Panc1 (cell line): ENCODE measurements at regions not wholly inside any gene's neighbourhood (a gene's known extent, or its start where the extent isn't known, plus 50 kb on each side); places are given as distances from the start of the nearest gene placed in this dataset.

Experiments
- ATAC-seq: fragments of 200-7000 bp; cut with Tn5 transposase; 2 replicates; pipeline ENCODE4 v1.9.1; 2020; ENCODE audit warnings: mild to moderate bottlenecking, moderate library complexity
- BruUV-seq: library from RNA; stranded (reverse); fragments of 400-500 nt; replicated peaks from 2 replicates; lab custom pipeline; 2021; lab: Mats Ljungman, UMichigan
- CTCF ChIA-PET: fragments of 300-600 bp; sonication (Branson Sonifier 250); formaldehyde crosslinking; loops from one replicate; lab custom pipeline; 2022; ENCODE audit warnings: antibody characterized with exemption; lab: Charles Lee
- POLR2A ChIA-PET: fragments of 300-600 bp; sonication (Branson Sonifier 250); formaldehyde crosslinking; loops from one replicate; lab custom pipeline; 2022; ENCODE audit warnings: antibody characterized with exemption; lab: Charles Lee
- DNase-seq: peaks from one replicate; pipeline ENCODE4 v3.0.0-alpha.2; 2010; ENCODE audit warnings: low read depth, low spot score
- H3K27ac ChIP-seq: 2 replicates; pipeline ENCODE4 v1.5.1; 2011; ENCODE audit warnings: mild to moderate bottlenecking, low read length, inconsistent platforms
- H3K27me3 ChIP-seq: fragments of 200-500 bp; sonication (Bioruptor generic); 2 replicates; pipeline ENCODE4 v1.6.0; 2014; ENCODE audit warnings: low read length, inconsistent platforms; ENCODE audit not compliant: control insufficient read depth, insufficient read depth
- H3K36me3 ChIP-seq: fragments of 200-500 bp; sonication (Bioruptor generic); 2 replicates; pipeline ENCODE4 v1.5.1; 2014; ENCODE audit warnings: inconsistent platforms, mild to moderate bottlenecking, low read length, moderate library complexity; ENCODE audit not compliant: control insufficient read depth, insufficient read depth
- H3K4me1 ChIP-seq: 2 replicates; pipeline ENCODE4 v1.5.1; 2011; ENCODE audit warnings: inconsistent platforms, mild to moderate bottlenecking, low read length, moderate library complexity; ENCODE audit not compliant: control insufficient read depth, insufficient read depth
- H3K4me3 ChIP-seq, 2 experiments: 2 replicates each; pipeline ENCODE4 v1.5.1; 2011 to 2012; ENCODE audit warnings: low read depth in 2 of 2, low read length in 2 of 2, mild to moderate bottlenecking in 2 of 2, inconsistent platforms in 1 of 2, moderate library complexity in 1 of 2
- H3K9me3 ChIP-seq: fragments of 200-500 bp; sonication (Bioruptor generic); 2 replicates; pipeline ENCODE4 v1.5.1; 2014; ENCODE audit warnings: low read depth, mild to moderate bottlenecking, inconsistent platforms, low read length, moderate library complexity; ENCODE audit not compliant: control insufficient read depth, insufficient read depth
- CTCF ChIP-seq: fragments of 450-650 bp; IDR thresholded peaks from 2 replicates; pipeline ENCODE4 v1.5.1; 2017; ENCODE audit warnings: mild to moderate bottlenecking
- POLR2AphosphoS5 ChIP-seq: IDR thresholded peaks from 2 replicates; pipeline ENCODE4 v1.6.1; 2012; ENCODE audit warnings: mild to moderate bottlenecking, low read depth, low read length, moderate library complexity
- SIN3A ChIP-seq: IDR thresholded peaks from 2 replicates; pipeline ENCODE4 v1.6.1; 2012; ENCODE audit warnings: low read depth, mild to moderate bottlenecking, low read length, moderate library complexity, borderline replicate concordance; ENCODE audit not compliant: insufficient read depth
- TCF7L2 ChIP-seq: IDR thresholded peaks from 2 replicates; pipeline ENCODE4 v1.6.1; 2011; ENCODE audit warnings: mild to moderate bottlenecking, low read depth, low read length, inconsistent platforms
- in situ Hi-C: cut with HindIII; loops from 2 replicates; pipeline ENCODE4 v1.10.0; 2016; ENCODE audit warnings: low sequenced_read_pairs, low pct_unique_long_range_greater_than_20kb
- intact Hi-C: fragments of 100-400 bp; cut with micrococcal nuclease; formaldehyde crosslinking; loops from one replicate; pipeline ENCODE4 v1.10.0; 2022; ENCODE audit not compliant: unreplicated experiment
- TF ChIP-seq, protein P1 (sequence below), 2 experiments: IDR thresholded peaks; 2 replicates each; pipeline ENCODE4 v1.6.1; 2011 to 2012; ENCODE audit warnings: low read depth in 2 of 2, control low read depth in 1 of 2, low read length in 1 of 2, mild to moderate bottlenecking in 1 of 2, moderate library complexity in 1 of 2; ENCODE audit not compliant: insufficient read depth in 1 of 2

DNA sequence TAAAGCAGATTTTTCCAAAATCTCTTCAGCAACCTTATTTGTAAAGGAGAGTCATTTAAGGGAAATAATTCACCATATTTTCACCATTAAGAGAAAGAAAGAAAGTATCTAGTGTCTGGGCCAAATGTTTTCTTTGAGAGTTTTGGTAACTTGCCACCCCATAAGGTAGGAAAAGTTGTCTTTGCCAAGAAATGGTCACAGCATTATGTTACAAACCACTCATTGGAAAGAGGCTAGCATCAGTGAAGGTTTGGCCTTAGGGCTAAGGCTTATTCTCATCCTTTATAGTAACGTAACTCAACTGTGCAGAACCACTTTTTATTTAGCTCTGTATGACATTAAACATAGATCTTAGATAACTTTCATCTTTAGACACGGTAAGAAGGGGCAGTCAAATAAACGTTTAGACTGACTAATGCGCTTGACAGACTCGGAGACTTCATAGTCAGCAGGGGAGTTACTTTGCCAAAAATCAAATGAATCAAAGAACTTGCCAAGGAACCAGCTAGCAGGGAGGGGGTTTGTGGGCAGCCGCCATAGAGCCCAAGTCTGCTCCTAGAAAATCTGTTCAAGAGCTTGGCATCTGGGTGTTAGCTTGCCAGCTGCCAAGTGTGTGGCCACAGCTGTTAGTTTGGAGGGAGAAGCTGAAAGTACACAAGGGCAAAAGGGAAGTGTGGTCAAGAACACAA is 182.8 kb upstream of the GRID2 start:
- Histone ChIP-seq H3K4me1 (no peaks in the 10 kb centered on the region), H3K27ac (no peak overlapping the region), H3K4me3 (no peak overlapping the region), H3K27me3 (no peaks in the 10 kb centered on the region), H3K9me3 (no peaks in the 10 kb centered on the region), H3K36me3 (no peaks in the 10 kb centered on the region)
- intact Hi-C loops, result no loop called here
- no peak for DNase-seq
- no TSS peak for BruUV-seq
- TF ChIP-seq SIN3A (no peak), CTCF (no peak), TCF7L2 (no peak), POLR2AphosphoS5 (no peak)
- TF ChIP-seq, protein P1, sequence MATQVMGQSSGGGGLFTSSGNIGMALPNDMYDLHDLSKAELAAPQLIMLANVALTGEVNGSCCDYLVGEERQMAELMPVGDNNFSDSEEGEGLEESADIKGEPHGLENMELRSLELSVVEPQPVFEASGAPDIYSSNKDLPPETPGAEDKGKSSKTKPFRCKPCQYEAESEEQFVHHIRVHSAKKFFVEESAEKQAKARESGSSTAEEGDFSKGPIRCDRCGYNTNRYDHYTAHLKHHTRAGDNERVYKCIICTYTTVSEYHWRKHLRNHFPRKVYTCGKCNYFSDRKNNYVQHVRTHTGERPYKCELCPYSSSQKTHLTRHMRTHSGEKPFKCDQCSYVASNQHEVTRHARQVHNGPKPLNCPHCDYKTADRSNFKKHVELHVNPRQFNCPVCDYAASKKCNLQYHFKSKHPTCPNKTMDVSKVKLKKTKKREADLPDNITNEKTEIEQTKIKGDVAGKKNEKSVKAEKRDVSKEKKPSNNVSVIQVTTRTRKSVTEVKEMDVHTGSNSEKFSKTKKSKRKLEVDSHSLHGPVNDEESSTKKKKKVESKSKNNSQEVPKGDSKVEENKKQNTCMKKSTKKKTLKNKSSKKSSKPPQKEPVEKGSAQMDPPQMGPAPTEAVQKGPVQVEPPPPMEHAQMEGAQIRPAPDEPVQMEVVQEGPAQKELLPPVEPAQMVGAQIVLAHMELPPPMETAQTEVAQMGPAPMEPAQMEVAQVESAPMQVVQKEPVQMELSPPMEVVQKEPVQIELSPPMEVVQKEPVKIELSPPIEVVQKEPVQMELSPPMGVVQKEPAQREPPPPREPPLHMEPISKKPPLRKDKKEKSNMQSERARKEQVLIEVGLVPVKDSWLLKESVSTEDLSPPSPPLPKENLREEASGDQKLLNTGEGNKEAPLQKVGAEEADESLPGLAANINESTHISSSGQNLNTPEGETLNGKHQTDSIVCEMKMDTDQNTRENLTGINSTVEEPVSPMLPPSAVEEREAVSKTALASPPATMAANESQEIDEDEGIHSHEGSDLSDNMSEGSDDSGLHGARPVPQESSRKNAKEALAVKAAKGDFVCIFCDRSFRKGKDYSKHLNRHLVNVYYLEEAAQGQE (IDR thresholded peaks at IDR 0.05; ENCODE audit: insufficient read depth in 1 of 2, low read depth in 2 of 2, low read length in 1 of 2), result no peak
- ChIA-PET POLR2A (no interaction called here), CTCF (interaction anchor here (0.5 kb wide), 1 partner anchor 266 kb away, joined by 3 read pairs; no protein-coding TSS in a partner anchor)
- no peak for ATAC-seq
- in situ Hi-C loops, result no loop called here

- intact Hi-C loops, result no loop called here
- Histone ChIP-seq H3K27me3 (no peaks in the 10 kb centered on the region), H3K4me3 (no peak overlapping the region), H3K27ac (no peak overlapping the region), H3K9me3 (no peaks in the 10 kb centered on the region), H3K36me3 (no peaks in the 10 kb centered on the region), H3K4me1 (no peaks in the 10 kb centered on the region)
- in situ Hi-C loops, result no loop called here
- ChIA-PET CTCF (no interaction called here), POLR2A (no interaction called here)
- no TSS peak for BruUV-seq
- DNase-seq, result no peak
- no peak for TF ChIP-seq SIN3A
- TF ChIP-seq POLR2AphosphoS5, result no peak
- TF ChIP-seq TCF7L2, result no peak
- no peak for TF ChIP-seq CTCF
- TF ChIP-seq, protein P1 (IDR thresholded peaks at IDR 0.05; ENCODE audit: insufficient read depth in 1 of 2, low read depth in 2 of 2, low read length in 1 of 2), result no peak
- ATAC-seq, result no peak
Observed at GRCh38 chr4:92122911-92123310, 180.9 kb upstream of the GRID2 start.
